GM18907 (cell line): ENCODE measurements at regions not wholly inside any gene's neighbourhood (a gene's known extent, or its start where the extent isn't known, plus 50 kb on each side); places are given as distances from the start of the nearest gene placed in this dataset.
A peak's percentile ranks its signal among the peaks of the same experiment; 100 is the strongest.

Experiments used
- ATAC-seq: cut with Tn5 transposase; IDR thresholded peaks from one replicate; pipeline ENCODE4 v1.9.1; 2021; ENCODE audit warnings: mild to moderate bottlenecking, moderate library complexity; ENCODE audit not compliant: unreplicated experiment

- no peak for ATAC-seq
Observed at GRCh38 chr6:138607478-138608433, 108.5 kb upstream of the NHSL1 start.

GRCh38 chr6:138608896-138609295, 109.6 kb upstream of the NHSL1 start:
- ATAC-seq, result no peak

GRCh38 chr6:138609801-138610430, 110.6 kb upstream of the NHSL1 start:
- no peak for ATAC-seq

GRCh38 chr6:138610816-138611215, 111.5 kb upstream of the NHSL1 start:
- no peak for ATAC-seq

GRCh38 chr6:138614151-138614550, 114.9 kb upstream of the NHSL1 start:
- ATAC-seq, result no peak

GRCh38 chr6:138618168-138618567, 118.9 kb upstream of the NHSL1 start:
- ATAC-seq, result no peak

- ATAC-seq, result no peak
Observed at GRCh38 chr6:138620630-138621029, 121.3 kb upstream of the NHSL1 start.

- no peak for ATAC-seq
Observed at GRCh38 chr6:138622967-138623366, 123.7 kb upstream of the NHSL1 start.

GRCh38 chr6:138631566-138631965, 132.3 kb upstream of the NHSL1 start:
- ATAC-seq, result no peak

- no peak for ATAC-seq
Observed at GRCh38 chr6:138637822-138638221, 135.7 kb upstream of the CCDC28A start.

- ATAC-seq, result no peak
Observed at GRCh38 chr6:138638604-138639003, 135.0 kb upstream of the CCDC28A start.

- ATAC-seq, result no peak
Observed at GRCh38 chr6:138640028-138640427, 133.5 kb upstream of the CCDC28A start.

- ATAC-seq, result no peak
Observed at GRCh38 chr6:138643210-138643609, 130.4 kb upstream of the CCDC28A start.

GRCh38 chr6:138645976-138646640, 127.5 kb upstream of the CCDC28A start:
- no peak for ATAC-seq

GRCh38 chr6:138647006-138647405, 126.6 kb upstream of the CCDC28A start:
- ATAC-seq, result no peak

GRCh38 chr6:138648127-138648526, 125.4 kb upstream of the CCDC28A start:
- ATAC-seq, result no peak

GRCh38 chr6:138651491-138651890, 122.1 kb upstream of the CCDC28A start:
- no peak for ATAC-seq

- no peak for ATAC-seq
Observed at GRCh38 chr6:138652824-138653223, 120.7 kb upstream of the CCDC28A start.

- no peak for ATAC-seq
Observed at GRCh38 chr6:138653435-138653834, 120.1 kb upstream of the CCDC28A start.

- peak; percentile 99 for ATAC-seq
Observed at GRCh38 chr6:138654715-138655634, 118.6 kb upstream of the CCDC28A start.

- no peak for ATAC-seq
Observed at GRCh38 chr6:138655828-138656227, 117.7 kb upstream of the CCDC28A start.
